ENCODE measurements at regions not wholly inside any gene's neighbourhood (a gene's known extent, or its start where the extent isn't known, plus 50 kb on each side); places are given as distances from the start of the nearest gene placed in this dataset.

- Histone ChIP-seq H3K36me3 (ENCODE audit: control insufficient read depth, insufficient read depth, low read length) (no peaks in the 10 kb centered on the region), H3K27me3 (ENCODE audit: control insufficient read depth, insufficient read depth, low read length) (no peaks in the 10 kb centered on the region; the same call in 1 of the 2 replicates), H3K4me3 (ENCODE audit: low read depth in 2 of 2, low read length in 2 of 2) (no peak overlapping the region), H3K27ac (ENCODE audit: low read length) (no peak overlapping the region), H3K4me1 (ENCODE audit: control insufficient read depth, insufficient read depth, low read length) (no peaks in the 10 kb centered on the region), H3K9me3 (ENCODE audit: control insufficient read depth, insufficient read depth, low read depth, low read length) (no peaks in the 10 kb centered on the region)
- ATAC-seq (no peak), DNase-seq (ENCODE audit: low read depth, low spot score) (no peak)
- TF ChIP-seq SIN3A (IDR thresholded peaks at IDR 0.05; ENCODE audit: borderline replicate concordance, insufficient read depth, low read depth, low read length) (no peak), REST (IDR thresholded peaks at IDR 0.05; ENCODE audit: insufficient read depth in 1 of 2, low read depth in 2 of 2, low read length in 1 of 2) (no peak), CTCF (IDR thresholded peaks at IDR 0.05) (no peak)
- no TSS peak for BruUV-seq (replicated peaks)
- intact Hi-C loops (cut with micrococcal nuclease; ENCODE audit: unreplicated experiment) (no loop called here), in situ Hi-C loops (cut with HindIII; ENCODE audit: low pct_unique_long_range_greater_than_20kb, low sequenced_read_pairs) (no loop called here)
- ChIA-PET POLR2A (no interaction called here), CTCF (no interaction called here)
These were observed 61.9 kb downstream of the NSMCE3 start for GRCh38 chr15:29207758-29208108.

- DNase-seq (ENCODE audit: low read depth, low spot score), result no peak
- CTCF ChIA-PET, result no interaction called here
- no TSS peak for BruUV-seq (replicated peaks)
These were observed 62.4 kb downstream of the NSMCE3 start for GRCh38 chr15:29207027-29207757.

More at GRCh38 chr15:29207027-29207757, 62.4 kb downstream of the NSMCE3 start:
- POLR2A ChIA-PET, result no interaction called here
- Histone ChIP-seq H3K9me3 (ENCODE audit: control insufficient read depth, insufficient read depth, low read depth, low read length) (no peaks in the 10 kb centered on the region), H3K4me3 (ENCODE audit: low read depth in 2 of 2, low read length in 2 of 2) (no peak overlapping the region), H3K4me1 (ENCODE audit: control insufficient read depth, insufficient read depth, low read length) (no peaks in the 10 kb centered on the region), H3K27ac (ENCODE audit: low read length) (no peak overlapping the region), H3K27me3 (ENCODE audit: control insufficient read depth, insufficient read depth, low read length) (no peaks in the 10 kb centered on the region; the same call in 1 of the 2 replicates), H3K36me3 (ENCODE audit: control insufficient read depth, insufficient read depth, low read length) (no peaks in the 10 kb centered on the region)
- TF ChIP-seq CTCF (IDR thresholded peaks at IDR 0.05) (no peak), REST (IDR thresholded peaks at IDR 0.05; ENCODE audit: insufficient read depth in 1 of 2, low read depth in 2 of 2, low read length in 1 of 2) (no peak), SIN3A (IDR thresholded peaks at IDR 0.05; ENCODE audit: borderline replicate concordance, insufficient read depth, low read depth, low read length) (no peak), POLR2AphosphoS5 (IDR thresholded peaks at IDR 0.05; ENCODE audit: low read depth, low read length) (no peak), TCF7L2 (IDR thresholded peaks at IDR 0.05; ENCODE audit: low read depth, low read length) (no peak)
- ATAC-seq, result no peak
- intact Hi-C loops (cut with micrococcal nuclease; ENCODE audit: unreplicated experiment), result no loop called here
- in situ Hi-C loops (cut with HindIII; ENCODE audit: low pct_unique_long_range_greater_than_20kb, low sequenced_read_pairs), result no loop called here

All from Panc1 (cell line).